Adrenal gland (tissue), 5 donors: ENCODE measurements at regions not wholly inside any gene's neighbourhood (a gene's known extent, or its start where the extent isn't known, plus 50 kb on each side); places are given as distances from the start of the nearest gene placed in this dataset.

ENCODE experiments used
- CTCF ChIP-seq, 6 experiments: fragments of 450-650 bp in 4 of 6; fragments of 200-600 bp in 2 of 6; sonication (generic) in 1 of 6; IDR thresholded peaks; 1 replicate in 5 of 6; 2 replicates in 1 of 6; pipeline versions ENCODE4 v1.5.1 to v1.8.0; 2016 to 2021; ENCODE audit warnings: antibody characterized with exemption in 6 of 6, mild to moderate bottlenecking in 2 of 6, moderate library complexity in 1 of 6
- POLR2A ChIP-seq, 2 donors: fragments of 450-650 bp; IDR thresholded peaks; one replicate each; pipeline ENCODE4 v1.6.1; 2017; ENCODE audit warnings: antibody characterized with exemption in 2 of 2, mild to moderate bottlenecking in 2 of 2, moderate library complexity in 1 of 2
- donor health status: DM: no; HTN: no; CAD: no.

- TF ChIP-seq CTCF (IDR thresholded peaks at IDR 0.05) = no peak
- TF ChIP-seq POLR2A (IDR thresholded peaks at IDR 0.05) = no peak
These were observed 481.8 kb upstream of the GHITM start for GRCh38 chr10:83657487-83657886.
